ENCODE measurements at regions not wholly inside any gene's neighbourhood (a gene's known extent, or its start where the extent isn't known, plus 50 kb on each side); places are given as distances from the start of the nearest gene placed in this dataset.

DNA sequence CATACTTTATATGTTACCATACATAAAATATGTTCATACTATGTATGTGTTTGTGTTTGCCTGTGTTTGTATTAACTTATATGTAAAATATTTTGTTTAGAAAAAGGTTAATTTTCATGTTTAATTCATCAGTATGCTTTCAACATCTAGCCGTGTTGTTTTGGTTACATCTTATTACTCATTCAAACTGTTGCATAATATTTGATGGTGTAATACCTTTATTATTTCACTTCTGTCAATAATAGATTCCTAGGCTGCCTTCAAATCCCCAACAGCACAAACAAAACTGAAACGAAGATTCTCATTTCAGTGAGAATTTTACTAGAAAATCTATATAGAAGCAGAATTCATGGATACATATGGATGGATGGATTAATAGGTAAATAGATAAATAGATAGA, 462.3 kb upstream of the ADGRL3 start:
- no peak for DNase-seq

DNA sequence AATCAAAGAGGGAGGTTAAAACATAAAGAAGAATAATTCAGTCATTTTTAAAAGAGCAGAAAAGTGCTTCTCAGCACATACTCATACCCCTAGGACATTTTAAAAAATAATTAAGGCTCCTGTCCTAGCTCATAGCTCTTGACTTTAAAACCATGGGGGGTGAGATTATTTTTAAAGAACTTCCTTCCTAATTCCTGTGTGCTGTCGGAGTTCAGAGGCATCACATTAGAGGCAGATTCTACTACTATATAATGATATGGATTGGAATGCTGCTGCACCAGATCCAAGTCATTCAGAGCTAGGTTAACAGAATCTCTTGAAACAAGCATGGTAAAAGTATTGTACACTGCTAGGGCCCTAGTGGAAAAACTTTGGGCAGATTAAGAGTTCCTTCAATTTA, 456.5 kb upstream of the ADGRL3 start:
- Histone ChIP-seq H3K4me1 (ENCODE audit: insufficient read depth) (no peaks in the 10 kb centered on the region), H3K27ac (no peak overlapping the region), H3K4me2 (ENCODE audit: unreplicated experiment) (no peak overlapping the region), H3K9me3 (ENCODE audit: low read depth) (no peaks in the 10 kb centered on the region), H3F3A (ENCODE audit: insufficient read depth) (no peaks in the 10 kb centered on the region), H3K9me2 (ENCODE audit: insufficient read depth) (no peaks in the 10 kb centered on the region), H3K9ac (no peak overlapping the region), H3K79me2 (ENCODE audit: insufficient read depth) (no peaks in the 10 kb centered on the region), H2AFZ (no peak overlapping the region), H3K4me3 (no peak overlapping the region), H4K20me1 (ENCODE audit: insufficient read depth) (no peaks in the 10 kb centered on the region), H3K36me3 (ENCODE audit: low read depth) (no peaks in the 10 kb centered on the region), H3K27me3 (replicated peaks; ENCODE audit: insufficient read depth) (no peaks in the 10 kb centered on the region)
- in situ Hi-C loops (cut with MboI), result no loop called here
- TF ChIP-seq EZH2phosphoT487 (IDR thresholded peaks at IDR 0.05; ENCODE audit: insufficient read depth, low read depth) (no peak), EZH2 (IDR thresholded peaks at IDR 0.05; ENCODE audit: insufficient read depth, poor library complexity, severe bottlenecking) (no peak)
- 0 to 3% methylated on average over 1 of the region's 1 CpG for WGBS, 2 experiments (ENCODE audit: low coverage in 1 of 2, low lambda C conversion rate in 2 of 2, missing lambda C conversion rate in 2 of 2)
- DNase-seq, result no peak

More for the DNA sequence above, 462.3 kb upstream of the ADGRL3 start:
- no peak overlapping the region for H3K27ac ChIP-seq
- H4K20me1 ChIP-seq (ENCODE audit: insufficient read depth), result no peaks in the 10 kb centered on the region
- no peak overlapping the region for H3K9ac ChIP-seq
- H3K4me3 ChIP-seq, result no peak overlapping the region
- no peaks in the 10 kb centered on the region for H3F3A ChIP-seq (ENCODE audit: insufficient read depth)
- no peak for TF ChIP-seq EZH2 (IDR thresholded peaks at IDR 0.05; ENCODE audit: insufficient read depth, poor library complexity, severe bottlenecking)
- TF ChIP-seq EZH2phosphoT487 (IDR thresholded peaks at IDR 0.05; ENCODE audit: insufficient read depth, low read depth), result no peak
- H3K9me2 ChIP-seq (ENCODE audit: insufficient read depth), result no peaks in the 10 kb centered on the region
- no peaks in the 10 kb centered on the region for H3K9me3 ChIP-seq (ENCODE audit: low read depth)
- H3K27me3 ChIP-seq (replicated peaks; ENCODE audit: insufficient read depth), result no peaks in the 10 kb centered on the region
- H2AFZ ChIP-seq, result no peak overlapping the region
- in situ Hi-C loops (cut with MboI), result no loop called here
- H3K36me3 ChIP-seq (ENCODE audit: low read depth), result no peaks in the 10 kb centered on the region
- no peaks in the 10 kb centered on the region for H3K79me2 ChIP-seq (ENCODE audit: insufficient read depth)
- WGBS, 2 experiments (ENCODE audit: low coverage in 1 of 2, low lambda C conversion rate in 2 of 2, missing lambda C conversion rate in 2 of 2), result 3 to 16% methylated on average over 2 of the region's 2 CpGs
- no peak overlapping the region for H3K4me2 ChIP-seq (ENCODE audit: unreplicated experiment)
- no peaks in the 10 kb centered on the region for H3K4me1 ChIP-seq (ENCODE audit: insufficient read depth)

DNA sequence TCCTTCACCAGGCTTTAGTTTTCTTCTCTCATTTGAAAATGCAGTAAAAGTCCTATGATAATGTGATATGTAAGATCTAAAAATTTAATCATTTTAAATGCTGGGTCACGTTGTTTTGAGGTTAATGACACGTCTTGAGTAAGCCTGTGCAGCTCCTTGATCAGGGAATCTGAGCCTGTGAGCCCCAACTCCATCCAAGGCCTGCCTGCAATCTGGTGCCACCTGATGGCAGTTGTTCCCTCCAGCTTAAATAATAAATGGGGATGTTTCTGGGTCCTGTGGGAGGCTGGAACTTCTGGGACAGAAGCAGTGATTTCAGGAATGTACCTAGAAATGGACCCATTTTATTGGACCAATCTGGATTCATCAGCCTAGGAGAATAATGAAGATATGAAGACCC, 455.4 kb upstream of the ADGRL3 start:
- no peaks in the 10 kb centered on the region for H3K9me2 ChIP-seq (ENCODE audit: insufficient read depth)
- in situ Hi-C loops (cut with MboI), result no loop called here
- H3K9ac ChIP-seq, result no peak overlapping the region
- WGBS, 2 experiments (ENCODE audit: low coverage in 1 of 2, low lambda C conversion rate in 2 of 2, missing lambda C conversion rate in 2 of 2), result 0 to 2% methylated on average over 2 of the region's 2 CpGs
- TF ChIP-seq EZH2phosphoT487 (IDR thresholded peaks at IDR 0.05; ENCODE audit: insufficient read depth, low read depth) (no peak), EZH2 (IDR thresholded peaks at IDR 0.05; ENCODE audit: insufficient read depth, poor library complexity, severe bottlenecking) (no peak)
- no peaks in the 10 kb centered on the region for H3K9me3 ChIP-seq (ENCODE audit: low read depth)
- no peaks in the 10 kb centered on the region for H3K27me3 ChIP-seq (replicated peaks; ENCODE audit: insufficient read depth)
- no peaks in the 10 kb centered on the region for H3K4me1 ChIP-seq (ENCODE audit: insufficient read depth)
- H3K27ac ChIP-seq, result no peak overlapping the region
- H2AFZ ChIP-seq, result no peak overlapping the region
- no peaks in the 10 kb centered on the region for H3K36me3 ChIP-seq (ENCODE audit: low read depth)
- DNase-seq, result no peak
- H3K4me3 ChIP-seq, result no peak overlapping the region
- no peaks in the 10 kb centered on the region for H4K20me1 ChIP-seq (ENCODE audit: insufficient read depth)
- no peaks in the 10 kb centered on the region for H3F3A ChIP-seq (ENCODE audit: insufficient read depth)
- H3K4me2 ChIP-seq (ENCODE audit: unreplicated experiment), result no peak overlapping the region
- H3K79me2 ChIP-seq (ENCODE audit: insufficient read depth), result no peaks in the 10 kb centered on the region

DNA sequence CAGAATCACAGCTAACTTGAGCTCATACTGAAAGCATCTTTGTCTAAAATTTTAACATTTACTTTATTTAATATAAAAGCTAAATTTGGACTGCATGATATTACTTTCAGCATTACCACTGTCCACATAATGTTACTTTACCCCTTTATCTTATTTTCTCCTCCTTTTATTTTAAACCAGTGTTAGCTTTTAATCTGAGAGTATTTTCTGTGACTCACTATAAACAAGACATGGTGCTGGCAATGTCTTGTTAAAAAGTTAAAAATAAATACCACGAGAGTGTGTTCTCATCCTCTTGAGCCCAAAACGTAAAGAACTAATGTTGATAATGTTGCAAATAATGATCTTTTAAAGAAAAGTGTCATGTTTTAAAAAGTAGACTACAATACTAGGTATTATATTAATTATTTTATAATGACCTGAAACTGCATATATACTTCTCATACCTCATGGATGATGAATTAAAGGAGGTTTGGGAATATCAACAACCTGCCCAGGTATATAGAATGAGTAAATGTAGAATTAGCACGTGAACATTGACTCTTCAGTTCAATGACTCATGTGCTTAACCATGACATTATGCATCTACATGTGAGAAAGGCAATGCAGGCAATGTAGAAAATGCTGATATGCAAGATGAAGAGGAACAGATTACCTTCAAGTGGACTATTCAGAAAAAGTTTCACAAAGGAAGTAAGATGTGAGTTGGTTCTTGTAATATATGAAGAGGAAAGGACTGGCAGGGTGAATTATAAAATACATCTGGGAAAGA, 454.1 kb upstream of the ADGRL3 start:
- H2AFZ ChIP-seq, result no peak overlapping the region
- no peak for TF ChIP-seq EZH2 (IDR thresholded peaks at IDR 0.05; ENCODE audit: insufficient read depth, poor library complexity, severe bottlenecking)
- no peak for TF ChIP-seq EZH2phosphoT487 (IDR thresholded peaks at IDR 0.05; ENCODE audit: insufficient read depth, low read depth)
- no peaks in the 10 kb centered on the region for H3K9me2 ChIP-seq (ENCODE audit: insufficient read depth)
- no peaks in the 10 kb centered on the region for H3K79me2 ChIP-seq (ENCODE audit: insufficient read depth)
- H3K27me3 ChIP-seq (replicated peaks; ENCODE audit: insufficient read depth), result no peaks in the 10 kb centered on the region
- whole genome bisulfite sequencing, 2 experiments (ENCODE audit: low coverage in 1 of 2, low lambda C conversion rate in 2 of 2, missing lambda C conversion rate in 2 of 2), result 3 to 4% methylated on average over 3 of the region's 3 CpGs
- H3K9me3 ChIP-seq (ENCODE audit: low read depth), result no peaks in the 10 kb centered on the region
- in situ Hi-C loops (cut with MboI), result no loop called here
- no peak overlapping the region for H3K9ac ChIP-seq
- no peaks in the 10 kb centered on the region for H4K20me1 ChIP-seq (ENCODE audit: insufficient read depth)
- no peaks in the 10 kb centered on the region for H3K4me1 ChIP-seq (ENCODE audit: insufficient read depth)
- H3K36me3 ChIP-seq (ENCODE audit: low read depth), result no peaks in the 10 kb centered on the region
- H3K4me3 ChIP-seq, result no peak overlapping the region
- DNase-seq, result no peak
- H3F3A ChIP-seq (ENCODE audit: insufficient read depth), result no peaks in the 10 kb centered on the region
- H3K27ac ChIP-seq, result no peak overlapping the region
- no peak overlapping the region for H3K4me2 ChIP-seq (ENCODE audit: unreplicated experiment)

All from GM23248 (cell line).